KMS-11 (cell line): ENCODE measurements at regions not wholly inside any gene's neighbourhood (a gene's known extent, or its start where the extent isn't known, plus 50 kb on each side); places are given as distances from the start of the nearest gene placed in this dataset.
"Not testable (repeated sequence)": the region's sequence is repeated elsewhere in the genome, so short reads cannot be mapped to it uniquely, and the experiment has no call there.

ENCODE experiments used
- H2AFZ ChIP-seq: fragments of 200-600 bp; sonication (generic); 2 replicates; pipeline ENCODE4 v1.6.1; 2016; ENCODE audit warnings: antibody characterized with exemption, mixed run types, low read depth
- H3K27ac ChIP-seq: fragments of 200-600 bp; sonication (generic); 2 replicates; pipeline ENCODE4 v1.6.1; 2016; ENCODE audit warnings: mild to moderate bottlenecking, mixed run types
- H3K27me3 ChIP-seq: fragments of 200-600 bp; sonication (generic); 2 replicates; pipeline ENCODE4 v1.6.1; 2017; ENCODE audit warnings: mild to moderate bottlenecking, low read depth, mixed run types, moderate library complexity; ENCODE audit not compliant: insufficient read depth
- H3K36me3 ChIP-seq: fragments of 200-600 bp; sonication (generic); 2 replicates; pipeline ENCODE4 v1.6.1; 2017; ENCODE audit warnings: mild to moderate bottlenecking, mixed run types; ENCODE audit not compliant: insufficient read depth
- H3K4me1 ChIP-seq: fragments of 200-600 bp; sonication (generic); 2 replicates; pipeline ENCODE4 v1.6.1; 2016; ENCODE audit warnings: mild to moderate bottlenecking, low read depth, mixed run types; ENCODE audit not compliant: poor library complexity, severe bottlenecking
- H3K4me2 ChIP-seq: fragments of 200-600 bp; sonication (generic); 2 replicates; pipeline ENCODE4 v1.7.0; 2016; ENCODE audit warnings: mild to moderate bottlenecking, mixed run types
- H3K4me3 ChIP-seq: fragments of 200-600 bp; sonication (generic); IDR thresholded peaks from 2 replicates; pipeline ENCODE4 v1.6.1; 2017; ENCODE audit warnings: low read depth, low read length, mixed read lengths; ENCODE audit not compliant: insufficient read depth
- H3K79me2 ChIP-seq: fragments of 200-600 bp; sonication (generic); 2 replicates; pipeline ENCODE4 v1.6.1; 2016; ENCODE audit warnings: low read depth, mixed run types; ENCODE audit not compliant: insufficient read depth
- H3K9ac ChIP-seq: fragments of 200-600 bp; sonication (generic); 2 replicates; pipeline ENCODE4 v1.6.1; 2016; ENCODE audit warnings: mild to moderate bottlenecking, mixed run types
- H4K20me1 ChIP-seq: fragments of 200-600 bp; sonication (generic); 2 replicates; pipeline ENCODE4 v1.6.1; 2016; ENCODE audit warnings: mild to moderate bottlenecking, mixed run types; ENCODE audit not compliant: insufficient read depth
- TF ChIP-seq, protein P1 (sequence below): fragments of 200-600 bp; sonication (generic); conservative IDR thresholded peaks from 2 replicates; pipeline ENCODE4 v1.6.1; 2017; ENCODE audit warnings: low read depth, mild to moderate bottlenecking, antibody characterized with exemption, low read length, moderate library complexity, mixed read lengths

DNA sequence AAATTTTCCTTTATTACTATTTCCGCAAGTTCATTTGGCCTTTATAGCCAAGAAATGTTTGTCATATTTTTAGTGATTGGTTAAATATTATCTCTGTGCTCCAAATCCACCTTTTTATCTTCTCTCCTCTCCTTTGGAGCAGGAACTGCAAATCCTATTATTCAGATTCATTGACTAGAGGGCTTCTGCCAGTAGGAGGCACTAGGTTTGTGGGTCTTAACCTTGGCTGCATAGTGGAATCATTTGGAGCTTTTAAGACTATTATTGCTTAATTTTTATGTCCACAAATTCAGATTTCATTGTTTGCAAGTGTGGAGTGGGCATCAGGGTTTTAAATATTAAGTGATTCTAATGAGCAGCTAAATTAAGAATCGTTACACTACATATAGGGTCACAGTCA, 75.3 kb upstream of the SYT10 start:
- H3K27ac ChIP-seq, result no peak overlapping the region
- no peak overlapping the region for H3K9ac ChIP-seq
- no peaks in the 10 kb centered on the region for H3K79me2 ChIP-seq
- TF ChIP-seq, protein P1, sequence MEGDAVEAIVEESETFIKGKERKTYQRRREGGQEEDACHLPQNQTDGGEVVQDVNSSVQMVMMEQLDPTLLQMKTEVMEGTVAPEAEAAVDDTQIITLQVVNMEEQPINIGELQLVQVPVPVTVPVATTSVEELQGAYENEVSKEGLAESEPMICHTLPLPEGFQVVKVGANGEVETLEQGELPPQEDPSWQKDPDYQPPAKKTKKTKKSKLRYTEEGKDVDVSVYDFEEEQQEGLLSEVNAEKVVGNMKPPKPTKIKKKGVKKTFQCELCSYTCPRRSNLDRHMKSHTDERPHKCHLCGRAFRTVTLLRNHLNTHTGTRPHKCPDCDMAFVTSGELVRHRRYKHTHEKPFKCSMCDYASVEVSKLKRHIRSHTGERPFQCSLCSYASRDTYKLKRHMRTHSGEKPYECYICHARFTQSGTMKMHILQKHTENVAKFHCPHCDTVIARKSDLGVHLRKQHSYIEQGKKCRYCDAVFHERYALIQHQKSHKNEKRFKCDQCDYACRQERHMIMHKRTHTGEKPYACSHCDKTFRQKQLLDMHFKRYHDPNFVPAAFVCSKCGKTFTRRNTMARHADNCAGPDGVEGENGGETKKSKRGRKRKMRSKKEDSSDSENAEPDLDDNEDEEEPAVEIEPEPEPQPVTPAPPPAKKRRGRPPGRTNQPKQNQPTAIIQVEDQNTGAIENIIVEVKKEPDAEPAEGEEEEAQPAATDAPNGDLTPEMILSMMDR, result peak; percentile 15; the same call in 1 of the 2 replicates
- no peaks in the 10 kb centered on the region for H3K36me3 ChIP-seq
- no peaks in the 10 kb centered on the region for H4K20me1 ChIP-seq
- no peaks in the 10 kb centered on the region for H3K27me3 ChIP-seq
- H3K4me1 ChIP-seq, result peaks cover 18% of the 10 kb centered on the region
- H2AFZ ChIP-seq, result no peak overlapping the region
- H3K4me3 ChIP-seq, result no peak overlapping the region
- no peak overlapping the region for H3K4me2 ChIP-seq

DNA sequence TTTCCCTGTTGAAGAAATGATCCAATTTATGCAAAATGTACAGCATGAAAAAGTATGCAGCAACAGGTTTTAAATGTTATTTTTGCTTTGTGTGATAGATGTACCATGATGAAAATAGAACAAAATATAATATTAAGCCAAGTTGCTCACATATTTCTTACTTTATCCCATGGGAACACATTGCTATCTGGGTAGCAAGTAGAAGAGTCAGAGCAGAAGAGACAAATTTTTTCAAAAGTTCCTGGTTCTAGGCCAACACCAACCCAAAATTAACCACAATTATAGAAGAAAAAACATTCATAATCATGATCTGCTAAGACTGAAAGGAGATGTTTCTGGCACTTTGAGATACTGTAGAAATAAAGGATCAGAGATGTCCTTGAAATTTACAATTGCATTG, 79.9 kb upstream of the SYT10 start:
- Histone ChIP-seq H3K36me3 (no peaks in the 10 kb centered on the region), H3K4me3 (no peak overlapping the region), H3K79me2 (no peaks in the 10 kb centered on the region), H4K20me1 (no peaks in the 10 kb centered on the region), H3K4me2 (peak overlapping the region; percentile 56), H3K9ac (no peak overlapping the region), H3K27me3 (no peaks in the 10 kb centered on the region), H2AFZ (peak overlapping the region; percentile 72), H3K4me1 (peaks cover 27% of the 10 kb centered on the region), H3K27ac (peak overlapping the region; percentile 76)
- TF ChIP-seq, protein P1, result no peak

DNA sequence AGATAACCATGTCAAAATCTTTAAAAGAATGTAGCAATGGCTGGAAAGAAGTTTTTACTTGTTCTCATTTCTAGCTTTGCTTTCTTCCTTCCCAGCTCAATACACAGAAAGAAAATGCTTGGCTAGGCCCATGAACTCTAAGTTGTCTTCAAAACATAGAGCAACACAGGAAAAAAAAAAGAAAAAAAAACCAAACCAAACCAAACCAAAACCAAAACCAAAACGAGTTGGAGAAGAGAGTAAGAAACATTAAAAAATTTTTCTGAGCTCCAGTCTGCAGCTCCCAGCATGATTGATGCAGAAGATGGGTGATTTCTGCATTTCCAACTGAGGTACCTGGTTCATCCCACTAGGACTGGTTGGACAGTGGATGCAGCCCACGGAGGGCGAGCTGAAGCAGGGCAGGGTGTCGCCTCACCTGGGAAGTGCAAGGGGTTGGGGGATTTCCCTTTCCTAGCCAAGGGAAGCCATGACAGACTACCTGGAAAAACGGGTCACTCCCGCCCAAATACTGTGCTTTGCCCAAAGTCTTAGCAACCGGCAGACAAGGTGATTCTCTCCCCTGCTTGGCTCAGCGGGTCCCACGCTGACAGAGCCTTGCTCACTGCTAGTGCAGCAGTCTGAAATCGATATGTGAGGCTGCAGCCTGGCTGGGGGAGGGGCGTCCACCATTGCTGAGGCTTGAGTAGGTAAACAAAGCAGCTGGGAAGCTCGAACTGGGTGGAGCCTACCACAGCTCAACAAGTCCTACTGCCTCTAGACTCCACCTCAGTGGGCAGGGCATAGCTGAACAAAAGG, 81.1 kb upstream of the SYT10 start:
- peak overlapping the region; percentile 70; the same call in 1 of the 2 replicates for H3K9ac ChIP-seq

DNA sequence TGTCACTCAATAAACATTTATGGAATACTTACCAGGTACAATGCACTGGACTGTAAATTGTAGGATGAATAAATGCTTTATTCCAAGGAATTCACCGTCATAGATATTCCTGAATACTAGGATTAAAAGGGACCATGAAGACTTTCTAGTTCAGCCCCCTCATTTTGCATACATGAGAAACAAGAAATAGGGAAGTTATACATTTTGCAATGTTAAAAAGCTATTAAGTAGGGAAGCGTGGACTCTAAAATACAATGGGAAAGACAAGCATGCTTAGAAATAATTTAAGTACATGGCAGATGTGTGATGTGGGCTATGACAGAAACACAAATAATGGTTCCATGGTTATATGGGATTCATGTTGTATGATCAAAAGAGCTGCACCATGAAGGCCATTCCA, 89.4 kb upstream of the SYT10 start:
- H3K27me3 ChIP-seq, result no peaks in the 10 kb centered on the region
- no peak overlapping the region for H2AFZ ChIP-seq
- H3K4me2 ChIP-seq, result no peak overlapping the region
- no peak overlapping the region for H3K4me3 ChIP-seq
- no peaks in the 10 kb centered on the region for H3K36me3 ChIP-seq
- H3K79me2 ChIP-seq, result no peaks in the 10 kb centered on the region
- peaks cover 25% of the 10 kb centered on the region for H3K4me1 ChIP-seq
- TF ChIP-seq, protein P1, result no peak
- H4K20me1 ChIP-seq, result no peaks in the 10 kb centered on the region
- no peak overlapping the region for H3K9ac ChIP-seq
- H3K27ac ChIP-seq, result no peak overlapping the region

More for the DNA sequence above, 81.1 kb upstream of the SYT10 start:
- peak overlapping the region; percentile 72 for H2AFZ ChIP-seq
- H3K4me1 ChIP-seq, result peaks cover 27% of the 10 kb centered on the region
- not testable (repeated sequence) for H3K4me3 ChIP-seq, H4K20me1 ChIP-seq, H3K36me3 ChIP-seq, H3K27me3 ChIP-seq, H3K79me2 ChIP-seq
- peak overlapping the region; percentile 56 for H3K4me2 ChIP-seq
- peak overlapping the region; percentile 76 for H3K27ac ChIP-seq

DNA sequence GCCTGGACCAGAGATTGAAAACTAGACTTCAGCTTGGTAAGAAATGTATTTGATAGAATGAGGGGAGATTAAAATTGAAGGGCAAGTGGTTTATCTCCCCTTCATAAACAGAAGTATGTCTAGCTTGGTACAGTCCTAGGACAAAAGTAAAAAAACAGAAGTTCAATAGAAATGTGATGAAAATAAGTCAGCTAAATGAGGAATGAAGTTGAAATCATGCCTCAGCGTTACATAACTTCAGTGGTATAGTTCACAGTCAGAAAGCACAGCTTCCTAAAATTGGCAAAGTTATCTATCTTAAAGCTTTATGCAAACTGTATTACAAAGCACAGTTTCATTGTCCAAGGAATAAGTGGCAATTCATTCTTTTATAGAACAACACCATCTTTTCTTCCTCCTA, 90.2 kb upstream of the SYT10 start:
- Histone ChIP-seq H3K36me3 (no peaks in the 10 kb centered on the region), H4K20me1 (no peaks in the 10 kb centered on the region), H3K4me2 (no peak overlapping the region), H2AFZ (no peak overlapping the region), H3K4me3 (no peak overlapping the region), H3K27me3 (no peaks in the 10 kb centered on the region), H3K79me2 (no peaks in the 10 kb centered on the region), H3K27ac (no peak overlapping the region), H3K4me1 (peaks cover 25% of the 10 kb centered on the region), H3K9ac (no peak overlapping the region)
- TF ChIP-seq, protein P1, result no peak
